Dermis blood vessel endothelial cell (primary cell): ENCODE measurements at regions not wholly inside any gene's neighbourhood (a gene's known extent, or its start where the extent isn't known, plus 50 kb on each side); places are given as distances from the start of the nearest gene placed in this dataset.
A peak's percentile ranks its signal among the peaks of the same experiment; 100 is the strongest.

Source experiments
- DNase-seq: peaks from one replicate; pipeline ENCODE4 v3.0.0; 2010

DNA sequence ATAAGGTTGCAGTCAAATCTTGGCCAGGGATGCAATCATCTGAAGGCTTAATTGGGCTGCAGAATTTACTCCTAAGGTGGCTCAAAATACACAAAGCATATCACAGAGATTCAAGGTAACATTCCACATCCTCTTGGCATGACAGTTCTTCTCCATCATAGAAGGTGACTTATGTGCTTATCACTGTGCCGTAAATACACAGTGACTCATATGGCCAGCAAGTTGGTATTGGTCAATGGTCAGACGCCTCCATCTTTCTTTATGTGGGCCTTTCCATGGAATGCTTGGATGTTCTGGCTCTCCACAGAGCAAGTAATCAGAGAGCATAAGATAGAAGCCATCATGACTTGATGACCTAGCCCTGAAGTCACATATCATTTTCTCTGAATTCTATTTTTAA, 168.8 kb upstream of the ST8SIA2 start:
- no peak for DNase-seq

DNA sequence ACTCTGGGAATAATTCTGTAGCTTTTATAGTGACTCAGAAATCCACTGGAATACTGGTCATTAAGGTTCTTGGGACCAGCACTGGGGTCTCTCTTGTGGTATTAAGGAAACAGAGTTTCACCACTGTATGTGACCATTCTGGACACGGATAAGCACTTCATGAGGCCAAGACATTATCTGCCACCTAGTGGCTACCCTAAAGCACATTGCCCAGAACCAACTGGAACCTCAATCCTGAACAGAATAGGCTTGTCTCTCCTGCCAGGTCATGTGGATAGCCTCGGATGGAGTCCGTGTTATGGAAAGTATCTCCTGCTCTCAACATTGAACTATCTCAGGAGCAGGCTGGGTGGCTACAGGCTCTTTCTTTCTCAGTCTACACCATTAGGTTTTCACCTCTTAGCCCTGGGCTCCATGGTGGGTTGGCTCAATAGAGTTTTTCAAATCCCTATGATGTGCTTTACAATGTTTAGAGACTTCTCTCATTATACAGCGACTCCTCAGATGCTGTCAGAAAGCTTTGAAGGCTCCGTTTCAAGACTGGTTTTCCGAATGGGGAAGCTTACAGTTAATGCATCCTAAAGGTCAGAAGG, 167.6 kb upstream of the ST8SIA2 start:
- DNase-seq: no peak

GRCh38 chr15:92228830-92229229, 164.9 kb upstream of the ST8SIA2 start:
- no peak for DNase-seq

GRCh38 chr15:92231461-92231860, 162.2 kb upstream of the ST8SIA2 start:
- DNase-seq: no peak

DNA sequence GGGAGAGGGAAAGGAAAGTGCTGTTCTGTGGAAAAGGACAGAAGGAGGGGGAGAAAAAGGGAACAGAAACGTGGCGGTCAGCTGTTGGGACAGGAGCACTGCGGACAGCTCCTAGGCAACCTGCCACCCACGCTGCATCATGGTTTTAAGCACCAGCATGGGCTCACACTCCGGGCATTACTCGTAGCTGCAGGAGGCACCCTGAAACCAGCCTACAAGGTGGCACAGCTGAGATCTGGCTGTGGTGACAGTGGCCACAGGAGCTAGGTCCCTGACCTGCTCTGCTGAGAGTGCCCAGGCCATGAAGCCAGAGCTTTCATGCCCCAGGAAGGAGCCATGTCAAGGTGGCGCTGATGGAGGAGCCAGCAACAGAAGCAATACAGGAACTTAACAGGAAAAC, 161.4 kb upstream of the ST8SIA2 start:
- DNase-seq: no peak

DNA sequence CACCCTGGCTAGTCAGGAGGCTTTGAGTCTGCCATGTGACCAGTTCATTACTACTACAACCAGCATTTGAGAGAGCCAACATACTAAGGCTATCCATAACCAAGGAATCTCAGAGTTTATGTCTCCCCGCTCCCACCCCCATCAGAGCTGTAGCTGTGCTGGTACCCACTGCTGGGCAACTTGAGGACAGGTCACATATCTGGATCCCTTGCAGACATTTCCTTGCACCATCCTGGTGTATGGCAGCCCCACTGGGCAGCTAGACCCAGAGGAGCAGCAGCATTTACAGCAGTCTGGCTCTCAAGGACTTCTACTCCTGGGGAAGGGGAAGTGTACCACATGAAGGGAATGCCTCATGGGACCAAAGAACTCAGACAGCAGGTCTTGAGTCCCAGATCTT, 160.8 kb upstream of the ST8SIA2 start:
- no peak for DNase-seq

GRCh38 chr15:92243227-92243626, 150.5 kb upstream of the ST8SIA2 start:
- DNase-seq: no peak

- DNase-seq: no peak
Observed at GRCh38 chr15:92244703-92245102, 149.0 kb upstream of the ST8SIA2 start.

- no peak for DNase-seq
Observed at GRCh38 chr15:92247649-92248242, 145.9 kb upstream of the ST8SIA2 start.

GRCh38 chr15:92266796-92267685, 126.6 kb upstream of the ST8SIA2 start:
- no peak for DNase-seq

- no peak for DNase-seq
Observed at GRCh38 chr15:92268900-92269299, 124.8 kb upstream of the ST8SIA2 start.

- no peak for DNase-seq
Observed at GRCh38 chr15:92271179-92271578, 122.5 kb upstream of the ST8SIA2 start.

DNA sequence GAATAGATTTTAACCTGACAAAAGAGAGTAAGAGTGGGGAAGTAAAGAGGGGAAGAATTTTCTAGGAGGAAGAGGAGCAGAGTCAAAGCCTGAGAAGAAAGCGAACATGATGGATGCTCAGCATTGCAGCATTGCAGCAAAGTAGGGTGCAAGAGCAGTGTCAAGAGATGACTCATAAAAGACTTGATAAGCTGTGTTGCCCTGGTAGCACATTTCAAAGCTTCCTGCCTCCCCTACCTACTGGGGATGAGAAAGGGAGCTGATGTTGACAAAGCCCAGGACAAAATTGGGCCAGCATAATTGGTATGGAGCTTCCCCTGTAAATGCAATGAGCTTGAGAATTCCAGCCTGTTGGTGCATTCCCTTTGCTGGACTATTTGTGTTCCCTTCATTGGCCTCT, 121.6 kb upstream of the ST8SIA2 start:
- no peak for DNase-seq

- no peak for DNase-seq
Observed at GRCh38 chr15:92273286-92273685, 120.4 kb upstream of the ST8SIA2 start.

DNA sequence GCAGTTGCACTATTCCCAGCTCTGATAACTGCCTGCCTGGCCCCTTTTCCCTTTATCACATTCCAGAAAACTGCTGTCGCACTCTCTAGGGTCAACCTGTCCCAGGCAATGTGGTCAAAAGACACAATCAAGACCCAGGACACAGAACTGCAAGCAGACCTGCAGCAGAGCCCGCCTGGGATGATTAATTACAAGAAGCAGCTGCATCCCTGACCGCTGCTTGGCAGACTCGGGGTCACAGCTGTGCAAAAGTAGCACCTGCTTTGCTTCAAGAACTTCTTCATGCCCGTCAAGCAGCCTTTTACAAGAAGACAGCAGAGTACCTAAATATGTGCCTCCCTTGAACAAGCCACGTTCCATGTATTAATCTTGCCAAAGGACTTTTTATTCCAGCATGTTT, 120.0 kb upstream of the ST8SIA2 start:
- no peak for DNase-seq

GRCh38 chr15:92277776-92278175, 115.9 kb upstream of the ST8SIA2 start:
- DNase-seq: peak; percentile 0

DNA sequence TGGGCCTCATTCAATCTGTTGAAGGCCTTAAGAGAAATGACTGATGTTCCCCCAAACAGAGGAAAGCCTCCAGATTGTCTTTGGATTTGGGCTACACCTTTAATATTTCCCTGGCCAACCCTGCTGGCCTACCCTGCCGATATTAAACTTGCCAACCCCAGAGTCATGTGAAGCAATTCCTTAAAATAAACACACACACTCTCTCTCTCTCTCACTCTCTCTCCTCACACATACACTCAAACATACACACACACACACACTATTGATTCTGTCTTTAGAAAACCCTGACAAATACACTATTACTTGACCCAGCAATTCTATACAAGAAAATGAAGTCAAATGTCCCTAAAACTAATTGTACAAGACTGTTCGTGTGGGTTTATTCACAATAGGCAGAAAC, 109.9 kb upstream of the ST8SIA2 start:
- DNase-seq: no peak

GRCh38 chr15:92288755-92289154, 104.9 kb upstream of the ST8SIA2 start:
- no peak for DNase-seq

GRCh38 chr15:92289733-92290132, 103.9 kb upstream of the ST8SIA2 start:
- DNase-seq: no peak

GRCh38 chr15:92290359-92290992, 103.2 kb upstream of the ST8SIA2 start:
- no peak for DNase-seq

GRCh38 chr15:92291900-92292299, 101.8 kb upstream of the ST8SIA2 start:
- no peak for DNase-seq

DNA sequence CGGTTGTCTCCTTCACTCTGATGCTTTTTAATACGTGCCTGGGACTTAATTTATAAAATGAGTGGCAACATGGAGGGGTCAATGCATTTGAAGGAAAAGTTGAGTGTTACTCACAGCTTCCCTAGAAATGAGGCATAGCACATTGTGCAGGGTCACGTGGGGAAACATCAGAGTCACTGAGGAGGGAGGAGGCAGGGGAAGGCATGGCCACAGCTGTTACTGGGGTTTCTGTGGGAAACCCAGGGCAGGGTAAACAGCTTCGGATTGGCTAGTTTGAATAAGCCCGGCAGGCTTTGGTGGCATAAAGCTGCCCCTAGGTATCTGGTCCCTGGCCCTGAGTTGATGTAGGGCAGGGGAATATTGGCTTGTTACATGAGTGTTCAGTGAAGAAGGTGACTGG, 98.9 kb upstream of the ST8SIA2 start:
- no peak for DNase-seq

GRCh38 chr15:92304223-92304975, 89.3 kb upstream of the ST8SIA2 start:
- DNase-seq: no peak
